SK-N-MC (cell line): ENCODE measurements at regions not wholly inside any gene's neighbourhood (a gene's known extent, or its start where the extent isn't known, plus 50 kb on each side); places are given as distances from the start of the nearest gene placed in this dataset.

Experiments used
- DNase-seq: peaks from one replicate; pipeline ENCODE4 v3.0.0-alpha.2; 2011; ENCODE audit warnings: low read depth, low spot score
- H3K27ac ChIP-seq: fragments of 200-600 bp; sonication (generic); 2 replicates; pipeline ENCODE4 v1.5.1; 2016; ENCODE audit warnings: mixed run types
- H3K36me3 ChIP-seq: fragments of 200-600 bp; sonication (generic); 2 replicates; pipeline ENCODE4 v1.6.1; 2017; ENCODE audit warnings: antibody characterized with exemption, low read length, mixed read lengths; ENCODE audit not compliant: insufficient read depth
- H3K4me3 ChIP-seq: fragments of 200-600 bp; sonication (generic); 2 replicates; pipeline ENCODE4 v1.5.1; 2016
- H3K9ac ChIP-seq: fragments of 200-600 bp; sonication (generic); 2 replicates; pipeline ENCODE4 v1.8.0; 2017; ENCODE audit warnings: mixed run types, mixed read lengths; ENCODE audit not compliant: insufficient read length
- H3K9me3 ChIP-seq: fragments of 200-600 bp; sonication (generic); 2 replicates; pipeline ENCODE4 v1.6.1; 2017; ENCODE audit warnings: low read depth, mild to moderate bottlenecking, antibody characterized with exemption, low read length, moderate library complexity, mixed read lengths
- EZH2 ChIP-seq: fragments of 200-600 bp; sonication (generic); IDR thresholded peaks from one replicate; pipeline ENCODE4 v1.6.1; 2017; ENCODE audit warnings: antibody characterized with exemption
- FOXP2 ChIP-seq: optimal IDR thresholded peaks from 2 replicates; pipeline ENCODE3; 2011; ENCODE audit warnings: mild to moderate bottlenecking, moderate library complexity; ENCODE audit not compliant: insufficient read depth; ENCODE audit errors: extremely low read length, control extremely low read depth
- POLR2AphosphoS5 ChIP-seq: IDR thresholded peaks from 2 replicates; pipeline ENCODE4 v1.6.1; 2012; ENCODE audit warnings: mild to moderate bottlenecking, low read depth, low read length, borderline replicate concordance

- no peaks in the 10 kb centered on the region for H3K9me3 ChIP-seq
- peak; percentile 71 for DNase-seq
- H3K9ac ChIP-seq, result no peak overlapping the region
- no peak overlapping the region for H3K27ac ChIP-seq
- TF ChIP-seq FOXP2 (no peak), EZH2 (no peak), POLR2AphosphoS5 (no peak)
- H3K36me3 ChIP-seq, result no peaks in the 10 kb centered on the region
- H3K4me3 ChIP-seq, result no peak overlapping the region
Measured at GRCh38 chr2:235146871-235147565, 195.2 kb downstream of the SH3BP4 start.

GRCh38 chr2:235148201-235149170 lies 196.7 kb downstream of the SH3BP4 start:
- no peak overlapping the region for H3K9ac ChIP-seq
- no peak overlapping the region for H3K27ac ChIP-seq
- no peak overlapping the region for H3K4me3 ChIP-seq
- H3K9me3 ChIP-seq, result no peaks in the 10 kb centered on the region
- H3K36me3 ChIP-seq, result no peaks in the 10 kb centered on the region
- no peak for DNase-seq
- no peak for TF ChIP-seq POLR2AphosphoS5
- no peak for TF ChIP-seq FOXP2
- TF ChIP-seq EZH2, result no peak

- no peak for TF ChIP-seq POLR2AphosphoS5
- TF ChIP-seq FOXP2, result no peak
- no peak for TF ChIP-seq EZH2
- H3K4me3 ChIP-seq, result no peak overlapping the region
- no peak for DNase-seq
- H3K36me3 ChIP-seq, result no peaks in the 10 kb centered on the region
- no peak overlapping the region for H3K9ac ChIP-seq
- no peak overlapping the region for H3K27ac ChIP-seq
- no peaks in the 10 kb centered on the region for H3K9me3 ChIP-seq
Measured at GRCh38 chr2:235149240-235149659, 197.4 kb downstream of the SH3BP4 start.

GRCh38 chr2:235149736-235150135 lies 197.9 kb downstream of the SH3BP4 start:
- no peak overlapping the region for H3K27ac ChIP-seq
- no peaks in the 10 kb centered on the region for H3K9me3 ChIP-seq
- no peaks in the 10 kb centered on the region for H3K36me3 ChIP-seq
- no peak overlapping the region for H3K4me3 ChIP-seq
- DNase-seq, result no peak
- TF ChIP-seq POLR2AphosphoS5 (no peak), EZH2 (no peak), FOXP2 (no peak)
- no peak overlapping the region for H3K9ac ChIP-seq

GRCh38 chr2:235151152-235151551 lies 199.3 kb downstream of the SH3BP4 start:
- no peak overlapping the region for H3K27ac ChIP-seq
- no peak overlapping the region for H3K4me3 ChIP-seq
- TF ChIP-seq EZH2 (no peak), POLR2AphosphoS5 (no peak), FOXP2 (no peak)
- DNase-seq, result no peak
- H3K9me3 ChIP-seq, result no peaks in the 10 kb centered on the region
- H3K36me3 ChIP-seq, result no peaks in the 10 kb centered on the region
- no peak overlapping the region for H3K9ac ChIP-seq

- no peak for TF ChIP-seq EZH2
- no peak for TF ChIP-seq POLR2AphosphoS5
- TF ChIP-seq FOXP2, result no peak
- H3K9me3 ChIP-seq, result no peaks in the 10 kb centered on the region
- H3K9ac ChIP-seq, result no peak overlapping the region
- no peak overlapping the region for H3K4me3 ChIP-seq
- no peak overlapping the region for H3K27ac ChIP-seq
- DNase-seq, result no peak
- H3K36me3 ChIP-seq, result no peaks in the 10 kb centered on the region
Measured at GRCh38 chr2:235155163-235155562, 203.3 kb downstream of the SH3BP4 start.

GRCh38 chr2:235156055-235156454 lies 204.2 kb downstream of the SH3BP4 start:
- Histone ChIP-seq H3K9ac (no peak overlapping the region), H3K4me3 (no peak overlapping the region), H3K27ac (no peak overlapping the region), H3K9me3 (no peaks in the 10 kb centered on the region), H3K36me3 (no peaks in the 10 kb centered on the region)
- TF ChIP-seq EZH2 (no peak), FOXP2 (no peak), POLR2AphosphoS5 (no peak)
- no peak for DNase-seq

GRCh38 chr2:235157746-235158482 lies 206.1 kb downstream of the SH3BP4 start:
- H3K4me3 ChIP-seq, result no peak overlapping the region
- TF ChIP-seq EZH2, result no peak
- no peak for TF ChIP-seq FOXP2
- no peak for TF ChIP-seq POLR2AphosphoS5
- H3K9me3 ChIP-seq, result no peaks in the 10 kb centered on the region
- no peak overlapping the region for H3K27ac ChIP-seq
- no peak for DNase-seq
- H3K36me3 ChIP-seq, result no peaks in the 10 kb centered on the region
- no peak overlapping the region for H3K9ac ChIP-seq
